Parathyroid adenoma (tissue), 2 donors: ENCODE measurements at regions not wholly inside any gene's neighbourhood (a gene's known extent, or its start where the extent isn't known, plus 50 kb on each side); places are given as distances from the start of the nearest gene placed in this dataset.
"Not testable (repeated sequence)": the region's sequence is repeated elsewhere in the genome, so short reads cannot be mapped to it uniquely, and the experiment has no call there.

Experiments
- H2AFZ ChIP-seq: fragments of 300-600 bp; sonication (generic); one replicate; pipeline ENCODE4 v1.7.0; 2017; ENCODE audit warnings: antibody characterized with exemption, mild to moderate bottlenecking
- H3K27ac ChIP-seq: fragments of 300-600 bp; sonication (generic); one replicate; pipeline ENCODE4 v1.7.0; 2017
- H3K27me3 ChIP-seq: fragments of 300-600 bp; sonication (generic); one replicate; pipeline ENCODE4 v1.7.0; 2017; ENCODE audit warnings: low read length; ENCODE audit not compliant: control insufficient read depth, insufficient read depth
- H3K36me3 ChIP-seq: fragments of 300-600 bp; sonication (generic); one replicate; pipeline ENCODE4 v1.7.0; 2017; ENCODE audit warnings: low read length; ENCODE audit not compliant: control insufficient read depth, insufficient read depth
- H3K4me1 ChIP-seq: fragments of 300-600 bp; sonication (generic); one replicate; pipeline ENCODE4 v1.7.0; 2017; ENCODE audit warnings: control low read depth
- H3K4me2 ChIP-seq: fragments of 300-600 bp; sonication (generic); one replicate; pipeline ENCODE4 v1.7.0; 2017; ENCODE audit warnings: low read length
- H3K4me3 ChIP-seq: fragments of 300-600 bp; sonication (generic); one replicate; pipeline ENCODE4 v1.7.0; 2017; ENCODE audit warnings: low read depth, low read length
- H3K79me2 ChIP-seq: fragments of 300-600 bp; sonication (generic); one replicate; pipeline ENCODE4 v1.7.0; 2017; ENCODE audit warnings: control low read depth
- H3K9ac ChIP-seq: fragments of 300-600 bp; sonication (generic); one replicate; pipeline ENCODE4 v1.7.0; 2017; ENCODE audit warnings: mild to moderate bottlenecking
- H3K9me3 ChIP-seq: fragments of 300-600 bp; sonication (generic); one replicate; pipeline ENCODE4 v1.7.0; 2017; ENCODE audit warnings: low read length; ENCODE audit not compliant: control insufficient read depth
- TF ChIP-seq, protein P1 (sequence below): fragments of 300-600 bp; sonication (generic); IDR thresholded peaks from one replicate; pipeline ENCODE4 v1.7.0; 2017; ENCODE audit warnings: antibody characterized with exemption, mild to moderate bottlenecking
- donor health status: primary hyperparathyroidism.

GRCh38 chr4:114136069-114136468, 156.6 kb upstream of the ARSJ start:
- Histone ChIP-seq H3K27ac (no peak overlapping the region), H3K79me2 (no peaks in the 10 kb centered on the region), H2AFZ (no peak overlapping the region), H3K36me3 (no peaks in the 10 kb centered on the region), H3K4me1 (no peaks in the 10 kb centered on the region), H3K9me3 (no peaks in the 10 kb centered on the region), H3K4me2 (no peak overlapping the region), H3K27me3 (no peaks in the 10 kb centered on the region), H3K9ac (no peak overlapping the region), H3K4me3 (no peak overlapping the region)
- TF ChIP-seq, protein P1, sequence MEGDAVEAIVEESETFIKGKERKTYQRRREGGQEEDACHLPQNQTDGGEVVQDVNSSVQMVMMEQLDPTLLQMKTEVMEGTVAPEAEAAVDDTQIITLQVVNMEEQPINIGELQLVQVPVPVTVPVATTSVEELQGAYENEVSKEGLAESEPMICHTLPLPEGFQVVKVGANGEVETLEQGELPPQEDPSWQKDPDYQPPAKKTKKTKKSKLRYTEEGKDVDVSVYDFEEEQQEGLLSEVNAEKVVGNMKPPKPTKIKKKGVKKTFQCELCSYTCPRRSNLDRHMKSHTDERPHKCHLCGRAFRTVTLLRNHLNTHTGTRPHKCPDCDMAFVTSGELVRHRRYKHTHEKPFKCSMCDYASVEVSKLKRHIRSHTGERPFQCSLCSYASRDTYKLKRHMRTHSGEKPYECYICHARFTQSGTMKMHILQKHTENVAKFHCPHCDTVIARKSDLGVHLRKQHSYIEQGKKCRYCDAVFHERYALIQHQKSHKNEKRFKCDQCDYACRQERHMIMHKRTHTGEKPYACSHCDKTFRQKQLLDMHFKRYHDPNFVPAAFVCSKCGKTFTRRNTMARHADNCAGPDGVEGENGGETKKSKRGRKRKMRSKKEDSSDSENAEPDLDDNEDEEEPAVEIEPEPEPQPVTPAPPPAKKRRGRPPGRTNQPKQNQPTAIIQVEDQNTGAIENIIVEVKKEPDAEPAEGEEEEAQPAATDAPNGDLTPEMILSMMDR, result no peak

DNA sequence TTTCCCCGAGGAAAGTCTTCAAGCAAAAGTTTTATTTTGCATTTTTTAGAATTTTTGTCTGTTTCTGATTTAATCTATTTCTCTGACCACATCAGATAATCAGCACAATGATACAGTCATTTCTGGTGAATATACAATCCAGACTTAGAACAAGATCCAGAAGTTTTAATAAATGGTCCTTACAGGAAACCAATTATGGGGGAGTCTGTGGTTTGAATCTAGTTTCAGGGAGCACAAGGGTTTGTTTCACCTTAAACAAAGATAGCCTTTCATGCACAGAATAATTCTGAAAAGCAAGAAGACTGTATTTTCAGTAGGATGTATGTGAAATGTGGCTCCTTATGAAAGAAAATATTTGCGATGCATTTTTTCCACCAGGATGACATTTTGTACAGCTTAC, 158.5 kb upstream of the ARSJ start:
- Histone ChIP-seq H2AFZ (no peak overlapping the region), H3K9me3 (no peaks in the 10 kb centered on the region), H3K27me3 (no peaks in the 10 kb centered on the region), H3K36me3 (no peaks in the 10 kb centered on the region), H3K4me2 (no peak overlapping the region), H3K4me3 (no peak overlapping the region), H3K79me2 (no peaks in the 10 kb centered on the region), H3K27ac (no peak overlapping the region), H3K9ac (no peak overlapping the region), H3K4me1 (no peaks in the 10 kb centered on the region)
- TF ChIP-seq, protein P1, result no peak

GRCh38 chr4:114146947-114147618, 167.6 kb upstream of the ARSJ start:
- H3K4me2 ChIP-seq, result no peak overlapping the region
- H2AFZ ChIP-seq, result no peak overlapping the region
- TF ChIP-seq, protein P1, result no peak

GRCh38 chr4:114147619-114148208, 168.3 kb upstream of the ARSJ start:
- not testable (repeated sequence) for H3K27me3 ChIP-seq, H3K9me3 ChIP-seq, H3K4me1 ChIP-seq, H3K79me2 ChIP-seq, H2AFZ ChIP-seq, H3K4me2 ChIP-seq, H3K9ac ChIP-seq, H3K36me3 ChIP-seq, H3K27ac ChIP-seq, H3K4me3 ChIP-seq

More at GRCh38 chr4:114146947-114147618, 167.6 kb upstream of the ARSJ start:
- Histone ChIP-seq H3K9ac (no peak overlapping the region), H3K4me3 (no peak overlapping the region), H3K79me2 (no peaks in the 10 kb centered on the region), H3K4me1 (no peaks in the 10 kb centered on the region), H3K36me3 (no peaks in the 10 kb centered on the region), H3K9me3 (no peaks in the 10 kb centered on the region), H3K27me3 (no peaks in the 10 kb centered on the region), H3K27ac (no peak overlapping the region)

GRCh38 chr4:114148372-114149070, 169.1 kb upstream of the ARSJ start:
- not testable (repeated sequence) for H3K9me3 ChIP-seq, H3K36me3 ChIP-seq, H3K4me2 ChIP-seq, H3K79me2 ChIP-seq, H3K27me3 ChIP-seq, H3K4me1 ChIP-seq, H3K27ac ChIP-seq, H2AFZ ChIP-seq, H3K9ac ChIP-seq, H3K4me3 ChIP-seq
